IPS DF 6.9 (cell line): ENCODE measurements at regions not wholly inside any gene's neighbourhood (a gene's known extent, or its start where the extent isn't known, plus 50 kb on each side); places are given as distances from the start of the nearest gene placed in this dataset.

ENCODE experiments used
- DNase-seq: peaks from one replicate; pipeline ENCODE4 v3.0.0-alpha.2; 2013; ENCODE audit warnings: low read depth, low spot score
- H3K27ac ChIP-seq: one replicate; pipeline ENCODE4 v1.5.1; 2013; ENCODE audit warnings: low read length, control low read depth
- H3K27me3 ChIP-seq: 2 replicates; pipeline ENCODE4 v1.6.1; 2013; ENCODE audit warnings: mild to moderate bottlenecking, low read length; ENCODE audit not compliant: control insufficient read depth, insufficient read depth
- H3K36me3 ChIP-seq: 2 replicates; pipeline ENCODE4 v1.6.1; 2013; ENCODE audit warnings: low read length; ENCODE audit not compliant: control insufficient read depth, insufficient read depth
- H3K4me1 ChIP-seq: 2 replicates; pipeline ENCODE4 v1.6.1; 2013; ENCODE audit warnings: low read length; ENCODE audit not compliant: control insufficient read depth, insufficient read depth
- H3K4me3 ChIP-seq: 2 replicates; pipeline ENCODE4 v1.5.1; 2013; ENCODE audit warnings: mild to moderate bottlenecking, low read length
- H3K9me3 ChIP-seq: 2 replicates; pipeline ENCODE4 v1.6.1; 2013; ENCODE audit warnings: low read length, inconsistent platforms; ENCODE audit not compliant: control insufficient read depth, insufficient read depth
- WGBS: extraction: QIAGEN DNeasy Blood & Tissue Kit; methylation state at CpG from one replicate; pipeline ENCODE4 v1.1.7; 2013; ENCODE audit warnings: mixed read lengths, missing lambda C conversion rate; ENCODE audit not compliant: insufficient read length, insufficient coverage; 5-methylcytosine and 5-hydroxymethylcytosine counted together

DNA sequence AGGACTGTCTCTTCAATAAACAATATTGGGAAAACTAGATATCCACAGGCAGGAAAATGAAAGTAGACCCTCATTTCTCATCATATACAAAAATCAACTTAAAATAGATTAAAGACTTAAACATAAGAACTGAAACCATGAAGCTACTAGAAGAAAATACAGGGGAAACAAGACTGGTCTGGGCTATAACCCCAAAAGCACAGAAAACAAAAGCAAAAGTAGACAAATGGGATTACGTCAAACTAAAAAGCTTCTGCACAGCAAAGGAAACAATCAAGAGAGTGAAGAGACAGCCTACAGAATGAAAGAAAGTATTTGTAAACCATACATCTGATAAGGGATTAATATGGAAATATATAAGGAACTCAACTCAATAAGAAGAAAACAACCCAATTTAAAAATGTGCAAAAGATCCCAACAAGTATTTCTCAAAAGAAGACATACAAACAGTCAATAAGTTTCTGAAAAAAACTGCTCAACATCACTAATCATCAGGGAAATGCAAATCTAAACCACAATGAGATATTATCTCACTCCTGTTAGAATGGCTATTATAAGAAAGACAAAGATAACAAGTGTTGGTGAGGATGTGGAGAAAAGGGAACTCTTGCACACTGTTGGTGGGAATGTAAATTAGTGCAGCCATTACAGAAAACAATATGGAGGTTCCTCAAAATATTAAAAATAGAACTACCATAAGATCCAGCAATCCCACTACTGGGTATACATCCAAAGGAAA, 325.3 kb upstream of the RASGEF1B start:
- H3K36me3 ChIP-seq, result no peaks in the 10 kb centered on the region
- no peaks in the 10 kb centered on the region for H3K27me3 ChIP-seq
- no peaks in the 10 kb centered on the region; the same call in 1 of the 2 replicates for H3K4me1 ChIP-seq
- no CpG with 5 or more reads among the region's 1 CpG for WGBS
- H3K27ac ChIP-seq, result no peak overlapping the region
- no peaks in the 10 kb centered on the region for H3K9me3 ChIP-seq
- DNase-seq, result no peak
- H3K4me3 ChIP-seq, result no peak overlapping the region

GRCh38 chr4:81792521-81792920, 320.8 kb upstream of the RASGEF1B start:
- no peaks in the 10 kb centered on the region for H3K9me3 ChIP-seq
- H3K27ac ChIP-seq, result no peak overlapping the region
- no peaks in the 10 kb centered on the region for H3K36me3 ChIP-seq
- H3K27me3 ChIP-seq, result no peaks in the 10 kb centered on the region
- H3K4me1 ChIP-seq, result no peaks in the 10 kb centered on the region
- DNase-seq, result no peak
- H3K4me3 ChIP-seq, result no peak overlapping the region

- Histone ChIP-seq H3K4me3 (no peak overlapping the region), H3K9me3 (no peaks in the 10 kb centered on the region), H3K27me3 (no peaks in the 10 kb centered on the region), H3K27ac (no peak overlapping the region), H3K4me1 (no peaks in the 10 kb centered on the region), H3K36me3 (no peaks in the 10 kb centered on the region)
- WGBS, result no CpG with 5 or more reads among the region's 2 CpGs
- no peak for DNase-seq
Measured at GRCh38 chr4:81790477-81790876, 318.8 kb upstream of the RASGEF1B start.

- H3K27ac ChIP-seq, result no peak overlapping the region
- no peaks in the 10 kb centered on the region for H3K4me1 ChIP-seq
- no peak overlapping the region for H3K4me3 ChIP-seq
- no peaks in the 10 kb centered on the region for H3K27me3 ChIP-seq
- H3K36me3 ChIP-seq, result no peaks in the 10 kb centered on the region
- no peak for DNase-seq
- WGBS, result no CpG with 5 or more reads among the region's 5 CpGs
- H3K9me3 ChIP-seq, result no peaks in the 10 kb centered on the region
Measured at GRCh38 chr4:81789741-81790399, 318.2 kb upstream of the RASGEF1B start.

DNA sequence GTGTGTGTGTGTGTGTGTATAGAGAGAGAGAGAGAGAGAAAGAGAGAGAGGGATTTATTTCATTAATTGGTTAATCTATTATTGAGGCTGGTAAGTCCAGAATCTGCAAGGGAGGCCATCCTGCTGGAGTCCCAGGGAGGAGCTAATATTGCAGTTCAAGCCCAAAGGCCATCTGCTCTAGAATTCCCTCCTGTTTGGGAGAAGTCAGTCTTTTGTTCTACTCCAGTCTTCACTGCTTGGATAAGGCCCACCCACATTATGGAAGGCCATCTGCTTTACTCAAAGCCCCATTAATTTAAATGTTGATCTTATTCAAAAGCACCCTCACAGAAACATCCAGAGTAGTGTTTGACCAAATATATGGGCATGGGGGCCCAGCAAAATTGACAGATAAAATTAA, 317.5 kb upstream of the RASGEF1B start:
- Histone ChIP-seq H3K27me3 (no peaks in the 10 kb centered on the region), H3K36me3 (no peaks in the 10 kb centered on the region), H3K27ac (no peak overlapping the region), H3K4me3 (no peak overlapping the region), H3K9me3 (no peaks in the 10 kb centered on the region), H3K4me1 (no peaks in the 10 kb centered on the region)
- DNase-seq, result no peak

- DNase-seq, result no peak
- no peaks in the 10 kb centered on the region for H3K9me3 ChIP-seq
- no peak overlapping the region for H3K27ac ChIP-seq
- WGBS, result no CpG with 5 or more reads among the region's 1 CpG
- H3K36me3 ChIP-seq, result no peaks in the 10 kb centered on the region
- no peaks in the 10 kb centered on the region for H3K4me1 ChIP-seq
- no peak overlapping the region for H3K4me3 ChIP-seq
- H3K27me3 ChIP-seq, result no peaks in the 10 kb centered on the region
Measured at GRCh38 chr4:81786766-81787165, 315.1 kb upstream of the RASGEF1B start.

- no peak overlapping the region for H3K27ac ChIP-seq
- H3K36me3 ChIP-seq, result no peaks in the 10 kb centered on the region
- no CpG with 5 or more reads among the region's 4 CpGs for WGBS
- H3K4me3 ChIP-seq, result no peak overlapping the region
- no peak for DNase-seq
- no peaks in the 10 kb centered on the region for H3K27me3 ChIP-seq
- no peaks in the 10 kb centered on the region for H3K4me1 ChIP-seq
- H3K9me3 ChIP-seq, result no peaks in the 10 kb centered on the region
Measured at GRCh38 chr4:81786063-81786763, 314.5 kb upstream of the RASGEF1B start.

DNA sequence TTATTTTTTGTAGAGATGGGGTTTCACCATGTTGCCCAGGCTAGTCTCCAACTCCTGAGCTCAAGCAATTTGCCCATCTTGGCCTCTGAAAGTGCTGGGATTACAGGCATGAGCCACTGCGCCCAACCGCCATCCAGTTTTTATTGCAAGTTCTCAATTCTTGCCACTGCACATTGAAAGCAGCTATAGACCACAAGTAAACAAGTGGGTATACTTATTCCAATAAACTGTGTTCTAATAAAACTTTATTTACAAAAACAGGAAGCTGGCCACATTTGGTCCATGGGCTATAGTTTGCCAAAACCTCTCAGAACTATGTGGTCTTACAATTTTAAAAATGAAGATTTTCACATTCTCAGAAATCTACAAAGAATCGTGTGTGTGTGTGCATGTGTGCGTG, 313.6 kb upstream of the RASGEF1B start:
- no peaks in the 10 kb centered on the region for H3K36me3 ChIP-seq
- no CpG with 5 or more reads among the region's 4 CpGs for WGBS
- H3K27me3 ChIP-seq, result no peaks in the 10 kb centered on the region
- no peaks in the 10 kb centered on the region for H3K4me1 ChIP-seq
- H3K4me3 ChIP-seq, result no peak overlapping the region
- no peak for DNase-seq
- no peak overlapping the region for H3K27ac ChIP-seq
- no peaks in the 10 kb centered on the region for H3K9me3 ChIP-seq

DNA sequence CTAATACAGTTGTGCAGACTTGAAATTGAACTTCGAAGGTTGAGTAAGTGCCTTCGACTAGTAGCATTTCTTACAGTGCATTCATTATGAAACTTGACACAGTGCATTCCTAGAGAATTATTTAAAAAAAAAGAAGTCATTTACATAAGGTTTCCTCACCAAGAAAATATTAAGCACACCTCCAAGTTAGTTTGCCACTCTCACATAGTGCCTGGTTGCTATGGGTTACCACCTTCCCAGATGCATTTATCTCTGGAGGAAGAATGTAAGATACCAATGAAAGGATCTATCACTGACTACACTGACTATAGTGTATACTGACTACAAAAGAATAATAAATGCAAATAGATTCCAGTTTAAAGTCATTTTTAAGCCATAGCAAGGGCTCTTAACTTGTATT, 311.9 kb upstream of the RASGEF1B start:
- H3K4me1 ChIP-seq, result no peaks in the 10 kb centered on the region
- H3K9me3 ChIP-seq, result no peaks in the 10 kb centered on the region
- no peak overlapping the region for H3K27ac ChIP-seq
- no CpG with 5 or more reads among the region's 2 CpGs for WGBS
- H3K36me3 ChIP-seq, result no peaks in the 10 kb centered on the region
- no peak for DNase-seq
- H3K4me3 ChIP-seq, result no peak overlapping the region
- no peaks in the 10 kb centered on the region for H3K27me3 ChIP-seq

GRCh38 chr4:81781799-81782198, 310.1 kb upstream of the RASGEF1B start:
- no peaks in the 10 kb centered on the region for H3K4me1 ChIP-seq
- H3K9me3 ChIP-seq, result no peaks in the 10 kb centered on the region
- H3K4me3 ChIP-seq, result no peak overlapping the region
- WGBS, result no CpG with 5 or more reads among the region's 2 CpGs
- no peak for DNase-seq
- H3K27me3 ChIP-seq, result no peaks in the 10 kb centered on the region
- H3K27ac ChIP-seq, result no peak overlapping the region
- no peaks in the 10 kb centered on the region for H3K36me3 ChIP-seq
